ENCODE measurements at regions not wholly inside any gene's neighbourhood (a gene's known extent, or its start where the extent isn't known, plus 50 kb on each side); places are given as distances from the start of the nearest gene placed in this dataset.

GRCh38 chr4:44801384-44801783 is 75.0 kb upstream of the GNPDA2 start:
- no peak for DNase-seq (ENCODE audit: low spot score)

GRCh38 chr4:44791831-44792230 is 65.5 kb upstream of the GNPDA2 start:
- DNase-seq (ENCODE audit: low spot score), result no peak

GRCh38 chr4:44777115-44777514 is 50.8 kb upstream of the GNPDA2 start:
- no peak for DNase-seq (ENCODE audit: low spot score)
